Stimulated activated CD4-positive, alpha-beta T cell treated with anti-CD3 and anti-CD28 coated beads, Interleukin-15, amount 100 ng/mL, for 48 hours (primary cell): ENCODE measurements at regions not wholly inside any gene's neighbourhood (a gene's known extent, or its start where the extent isn't known, plus 50 kb on each side); places are given as distances from the start of the nearest gene placed in this dataset.

Experiments
- DNase-seq, 2 donors: peaks; one replicate each; pipeline ENCODE4 v3.0.0-alpha.2; 2020; ENCODE audit warnings: low read depth in 2 of 2

GRCh38 chr12:13764748-13765147, 216.7 kb downstream of the GRIN2B start:
- DNase-seq, result no peak

- DNase-seq, result no peak
Observed at GRCh38 chr12:13749389-13749788, 232.0 kb downstream of the GRIN2B start.

GRCh38 chr12:13745111-13745860, 236.1 kb downstream of the GRIN2B start:
- DNase-seq, result no peak

GRCh38 chr12:13744561-13744960, 236.8 kb downstream of the GRIN2B start:
- DNase-seq, result no peak

- no peak for DNase-seq
Observed at GRCh38 chr12:13740149-13740545, 241.3 kb downstream of the GRIN2B start.

- no peak for DNase-seq
Observed at GRCh38 chr12:13735734-13736133, 245.7 kb downstream of the GRIN2B start.

GRCh38 chr12:13734584-13735152, 246.7 kb downstream of the GRIN2B start:
- no peak for DNase-seq

- DNase-seq, result no peak
Observed at GRCh38 chr12:13727707-13728195, 253.7 kb downstream of the GRIN2B start.

- DNase-seq, result no peak
Observed at GRCh38 chr12:13725049-13725448, 256.4 kb downstream of the GRIN2B start.

GRCh38 chr12:13724136-13724535, 257.3 kb downstream of the GRIN2B start:
- no peak for DNase-seq

- DNase-seq, result no peak
Observed at GRCh38 chr12:13719986-13720385, 261.4 kb downstream of the GRIN2B start.

- no peak for DNase-seq
Observed at GRCh38 chr12:13718271-13718670, 263.1 kb downstream of the GRIN2B start.

GRCh38 chr12:13716119-13716518, 265.3 kb downstream of the GRIN2B start:
- DNase-seq, result no peak

GRCh38 chr12:13713556-13714410, 267.6 kb downstream of the GRIN2B start:
- DNase-seq, result no peak

GRCh38 chr12:13707829-13708228, 273.6 kb downstream of the GRIN2B start:
- no peak for DNase-seq

- DNase-seq, result no peak
Observed at GRCh38 chr12:13702381-13702780, 279.0 kb downstream of the GRIN2B start.

- DNase-seq, result no peak
Observed at GRCh38 chr12:13701502-13701901, 279.9 kb downstream of the GRIN2B start.

- DNase-seq, result no peak
Observed at GRCh38 chr12:13697973-13698372, 283.4 kb downstream of the GRIN2B start.

- DNase-seq, result no peak
Observed at GRCh38 chr12:13695781-13696180, 285.6 kb downstream of the GRIN2B start.

GRCh38 chr12:13692332-13692731, 289.1 kb downstream of the GRIN2B start:
- no peak for DNase-seq

GRCh38 chr12:13691598-13691997, 289.8 kb downstream of the GRIN2B start:
- DNase-seq, result no peak

- no peak for DNase-seq
Observed at GRCh38 chr12:13687633-13688032, 293.8 kb downstream of the GRIN2B start.

GRCh38 chr12:13686260-13686659, 295.1 kb downstream of the GRIN2B start:
- no peak for DNase-seq
